HEK293 (cell line): ENCODE measurements at regions not wholly inside any gene's neighbourhood (a gene's known extent, or its start where the extent isn't known, plus 50 kb on each side); places are given as distances from the start of the nearest gene placed in this dataset.

Source experiments
- CTCF ChIA-PET: fragments of 350-600 bp; formaldehyde crosslinking; extraction: SDS; loops from one replicate; lab custom pipeline; 2021; ENCODE audit warnings: antibody characterized with exemption; lab: Yijun Ruan, JAX
- POLR2A ChIA-PET: fragments of 300-600 bp; formaldehyde crosslinking; extraction: SDS; loops from one replicate; lab custom pipeline; 2020; ENCODE audit warnings: antibody characterized with exemption, inconsistent platforms; lab: Yijun Ruan, JAX
- H3K27ac ChIP-seq: fragments of 200-500 bp; sonication (Bioruptor generic); 2 replicates; pipeline ENCODE4 v1.5.1; 2014; ENCODE audit warnings: low read depth, low read length, control low read depth, inconsistent platforms; ENCODE audit errors: extremely low read depth
- H3K36me3 ChIP-seq, 2 experiments: fragments of 200-500 bp in 1 of 2; sonication (Bioruptor generic) in 1 of 2; 1 replicate in 1 of 2; 2 replicates in 1 of 2; pipeline ENCODE4 v1.5.1; 2014 to 2017; ENCODE audit warnings: inconsistent platforms in 2 of 2, low read length in 2 of 2; ENCODE audit not compliant: control insufficient read depth in 2 of 2, insufficient read depth in 1 of 2
- H3K4me1 ChIP-seq: fragments of 200-500 bp; sonication (Bioruptor generic); 2 replicates; pipeline ENCODE4 v1.5.1; 2014; ENCODE audit warnings: mild to moderate bottlenecking, low read length, inconsistent platforms; ENCODE audit not compliant: control insufficient read depth, insufficient read depth
- H3K4me3 ChIP-seq: 2 replicates; pipeline ENCODE4 v1.5.1; 2011; ENCODE audit warnings: low read depth, mild to moderate bottlenecking, control low read depth, low read length, moderate library complexity
- H3K9me3 ChIP-seq: fragments of 200-500 bp; sonication (Bioruptor generic); 2 replicates; pipeline ENCODE4 v1.5.1; 2014; ENCODE audit warnings: low read depth, low read length, inconsistent platforms; ENCODE audit not compliant: control insufficient read depth, insufficient read depth
- FEZF1 ChIP-seq: fragments of 450-650 bp; formaldehyde crosslinking; IDR thresholded peaks from 2 replicates; pipeline ENCODE4 v1.5.1; 2016; ENCODE audit warnings: missing biosample characterization, missing genetic modification characterization
- HOXD13 ChIP-seq: sonication (generic); formaldehyde crosslinking; IDR thresholded peaks from 2 replicates; pipeline ENCODE4 v1.8.0; 2022; ENCODE audit warnings: missing genetic modification reagents, borderline replicate concordance
- KLF1 ChIP-seq: fragments of 450-650 bp; formaldehyde crosslinking; IDR thresholded peaks from 2 replicates; pipeline ENCODE4 v1.5.1; 2016; ENCODE audit warnings: missing biosample characterization, missing genetic modification characterization
- ZNF132 ChIP-seq: fragments of 450-650 bp; formaldehyde crosslinking; IDR thresholded peaks from 2 replicates; pipeline ENCODE4 v1.5.1; 2017; ENCODE audit warnings: missing biosample characterization, missing genetic modification characterization, borderline replicate concordance
- ZNF174 ChIP-seq: fragments of 450-650 bp; formaldehyde crosslinking; IDR thresholded peaks from 2 replicates; pipeline ENCODE4 v1.5.0; 2017; ENCODE audit warnings: missing biosample characterization, mild to moderate bottlenecking, missing genetic modification characterization
- ZNF19 ChIP-seq: fragments of 450-650 bp; formaldehyde crosslinking; IDR thresholded peaks from 2 replicates; pipeline ENCODE4; 2016; ENCODE audit warnings: missing biosample characterization, missing genetic modification characterization, low read depth
- ZNF2 ChIP-seq: fragments of 450-650 bp; formaldehyde crosslinking; IDR thresholded peaks from 2 replicates; pipeline ENCODE4 v1.5.1; 2016; ENCODE audit warnings: missing biosample characterization, missing genetic modification characterization
- ZNF214 ChIP-seq: fragments of 450-650 bp; formaldehyde crosslinking; IDR thresholded peaks from 2 replicates; pipeline ENCODE4 v1.5.1; 2017; ENCODE audit warnings: missing biosample characterization, mild to moderate bottlenecking, missing genetic modification characterization, borderline replicate concordance
- ZNF311 ChIP-seq: fragments of 450-650 bp; formaldehyde crosslinking; IDR thresholded peaks from 2 replicates; pipeline ENCODE4 v1.5.1; 2017; ENCODE audit warnings: missing biosample characterization, missing genetic modification characterization, borderline replicate concordance
- ZNF324 ChIP-seq: fragments of 450-650 bp; formaldehyde crosslinking; IDR thresholded peaks from 2 replicates; pipeline ENCODE4 v1.5.1; 2016; ENCODE audit warnings: missing biosample characterization, missing genetic modification characterization
- ZNF366 ChIP-seq: fragments of 450-650 bp; formaldehyde crosslinking; conservative IDR thresholded peaks from 2 replicates; pipeline ENCODE4 v1.5.1; 2016; ENCODE audit warnings: missing biosample characterization, missing genetic modification characterization
- ZNF404 ChIP-seq: fragments of 450-650 bp; formaldehyde crosslinking; IDR thresholded peaks from 2 replicates; pipeline ENCODE4 v1.5.1; 2017; ENCODE audit warnings: missing biosample characterization, missing genetic modification characterization
- ZNF514 ChIP-seq: fragments of 450-650 bp; formaldehyde crosslinking; IDR thresholded peaks from 2 replicates; pipeline ENCODE4 v1.5.1; 2016; ENCODE audit warnings: missing biosample characterization, missing genetic modification characterization
- ZNF530 ChIP-seq: fragments of 450-650 bp; formaldehyde crosslinking; IDR thresholded peaks from 2 replicates; pipeline ENCODE4 v1.5.1; 2016; ENCODE audit warnings: low read depth, missing biosample characterization, missing genetic modification characterization
- ZNF555 ChIP-seq: fragments of 450-650 bp; formaldehyde crosslinking; conservative IDR thresholded peaks from 2 replicates; pipeline ENCODE4 v1.5.1; 2017; ENCODE audit warnings: missing biosample characterization, mild to moderate bottlenecking, missing genetic modification characterization, inconsistent platforms
- ZNF561 ChIP-seq: fragments of 450-650 bp; IDR thresholded peaks from 2 replicates; pipeline ENCODE4 v1.5.1; 2018; ENCODE audit warnings: missing biosample characterization, missing genetic modification characterization, borderline replicate concordance
- ZNF596 ChIP-seq: fragments of 450-650 bp; IDR thresholded peaks from 2 replicates; pipeline ENCODE4 v1.5.0; 2018; ENCODE audit warnings: missing biosample characterization, mild to moderate bottlenecking, missing genetic modification characterization, moderate library complexity
- ZNF600 ChIP-seq: fragments of 450-650 bp; formaldehyde crosslinking; IDR thresholded peaks from 2 replicates; pipeline ENCODE4 v1.5.1; 2016; ENCODE audit warnings: missing biosample characterization, missing genetic modification characterization
- ZNF610 ChIP-seq: fragments of 450-650 bp; formaldehyde crosslinking; IDR thresholded peaks from 2 replicates; pipeline ENCODE4 v1.5.1; 2016; ENCODE audit warnings: missing biosample characterization, missing genetic modification characterization, borderline replicate concordance
- ZNF677 ChIP-seq: fragments of 450-650 bp; IDR thresholded peaks from 2 replicates; pipeline ENCODE4 v1.5.0; 2018; ENCODE audit warnings: missing biosample characterization, mild to moderate bottlenecking, missing genetic modification characterization, moderate library complexity
- ZNF768 ChIP-seq: fragments of 450-650 bp; formaldehyde crosslinking; IDR thresholded peaks from 2 replicates; pipeline ENCODE4 v1.5.1; 2018; ENCODE audit warnings: missing biosample characterization, mild to moderate bottlenecking, missing genetic modification characterization
- ZNF830 ChIP-seq: fragments of 450-650 bp; IDR thresholded peaks from 2 replicates; pipeline ENCODE4 v1.5.0; 2018; ENCODE audit warnings: missing biosample characterization, missing genetic modification characterization, low read depth, mild to moderate bottlenecking, moderate library complexity
- TF ChIP-seq, protein P1 (sequence below): fragments of 450-650 bp; formaldehyde crosslinking; IDR thresholded peaks from 2 replicates; pipeline ENCODE4 v1.5.0; 2017; ENCODE audit warnings: missing biosample characterization, missing genetic modification characterization, borderline replicate concordance
- TF ChIP-seq, protein P2 (sequence below): IDR thresholded peaks from 2 replicates; pipeline ENCODE4 v1.6.1; 2011; ENCODE audit warnings: mild to moderate bottlenecking, low read depth, low read length, borderline replicate concordance
- TF ChIP-seq, protein P3 (sequence below): fragments of 450-650 bp; formaldehyde crosslinking; conservative IDR thresholded peaks from 2 replicates; pipeline ENCODE4 v1.5.1; 2016; ENCODE audit warnings: low read depth, missing biosample characterization, missing genetic modification characterization

DNA sequence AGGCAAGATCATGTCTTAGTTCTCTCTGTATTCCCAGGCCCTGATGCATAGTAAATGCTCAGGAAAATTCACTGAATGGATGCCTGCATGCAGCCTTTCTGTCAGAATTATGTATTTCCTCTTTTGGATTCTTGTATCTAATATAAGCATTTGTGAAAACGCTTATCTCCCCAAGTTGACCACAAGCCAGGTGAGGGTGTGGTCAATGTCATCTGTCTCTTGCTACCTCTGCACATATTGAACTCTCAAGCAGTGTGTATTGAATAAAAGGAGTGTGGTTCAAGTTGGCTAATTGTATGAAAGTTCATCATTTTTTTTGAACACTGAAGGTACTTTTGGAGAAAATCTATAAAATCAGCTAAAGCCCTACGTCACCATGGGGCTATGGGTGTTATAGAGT, 84.3 kb downstream of the CNGA2 start:
- CTCF ChIA-PET, result no interaction called here
- Histone ChIP-seq H3K27ac (no peak overlapping the region), H3K4me3 (no peak overlapping the region), H3K4me1 (no peaks in the 10 kb centered on the region)
- POLR2A ChIA-PET, result no interaction called here
- no peak for TF ChIP-seq ZNF404 (tag by site-specific recombination)
- TF ChIP-seq, protein P1, sequence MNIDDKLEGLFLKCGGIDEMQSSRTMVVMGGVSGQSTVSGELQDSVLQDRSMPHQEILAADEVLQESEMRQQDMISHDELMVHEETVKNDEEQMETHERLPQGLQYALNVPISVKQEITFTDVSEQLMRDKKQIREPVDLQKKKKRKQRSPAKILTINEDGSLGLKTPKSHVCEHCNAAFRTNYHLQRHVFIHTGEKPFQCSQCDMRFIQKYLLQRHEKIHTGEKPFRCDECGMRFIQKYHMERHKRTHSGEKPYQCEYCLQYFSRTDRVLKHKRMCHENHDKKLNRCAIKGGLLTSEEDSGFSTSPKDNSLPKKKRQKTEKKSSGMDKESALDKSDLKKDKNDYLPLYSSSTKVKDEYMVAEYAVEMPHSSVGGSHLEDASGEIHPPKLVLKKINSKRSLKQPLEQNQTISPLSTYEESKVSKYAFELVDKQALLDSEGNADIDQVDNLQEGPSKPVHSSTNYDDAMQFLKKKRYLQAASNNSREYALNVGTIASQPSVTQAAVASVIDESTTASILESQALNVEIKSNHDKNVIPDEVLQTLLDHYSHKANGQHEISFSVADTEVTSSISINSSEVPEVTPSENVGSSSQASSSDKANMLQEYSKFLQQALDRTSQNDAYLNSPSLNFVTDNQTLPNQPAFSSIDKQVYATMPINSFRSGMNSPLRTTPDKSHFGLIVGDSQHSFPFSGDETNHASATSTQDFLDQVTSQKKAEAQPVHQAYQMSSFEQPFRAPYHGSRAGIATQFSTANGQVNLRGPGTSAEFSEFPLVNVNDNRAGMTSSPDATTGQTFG (tag by site-specific recombination), result no peak
- TF ChIP-seq, all 188 proteins: peak for 0
- Histone ChIP-seq H3K36me3 (no peaks in the 10 kb centered on the region), H3K9me3 (no peaks in the 10 kb centered on the region)

DNA sequence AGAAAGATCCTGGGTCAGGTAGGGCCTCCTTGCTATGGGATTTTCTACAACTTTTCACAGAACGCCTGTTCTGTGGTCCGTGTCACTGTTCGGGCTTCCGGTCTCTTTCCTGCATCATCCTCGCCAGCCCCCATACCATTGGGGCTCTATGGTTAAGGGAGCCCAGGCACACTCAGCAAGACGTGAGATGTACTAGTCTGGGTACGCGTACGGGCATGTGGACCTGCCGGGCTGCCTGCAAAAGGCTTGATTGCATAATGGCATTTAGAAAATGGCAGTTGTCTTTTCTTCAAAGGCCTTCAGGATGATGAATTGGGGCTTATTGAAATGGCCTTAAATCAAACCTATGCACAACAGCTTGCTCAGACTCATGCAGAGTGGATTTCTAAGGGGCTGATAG, 86.7 kb downstream of the CNGA2 start:
- no peak overlapping the region for H3K4me3 ChIP-seq
- H3K4me1 ChIP-seq, result no peaks in the 10 kb centered on the region
- H3K9me3 ChIP-seq, result no peaks in the 10 kb centered on the region
- no peak overlapping the region for H3K27ac ChIP-seq
- H3K36me3 ChIP-seq, result no peaks in the 10 kb centered on the region
- TF ChIP-seq ZNF555 (tag by site-specific recombination) (no peak), ZNF19 (tag by site-specific recombination) (no peak), ZNF366 (tag by site-specific recombination) (no peak), ZNF600 (no peak), ZNF677 (tag by site-specific recombination) (no peak), ZNF561 (tag by site-specific recombination) (no peak), ZNF514 (tag by site-specific recombination) (no peak), ZNF610 (tag by site-specific recombination) (no peak), ZNF174 (tag by site-specific recombination) (no peak), ZNF214 (tag by site-specific recombination) (no peak), HOXD13 (CRISPR knock-in tag) (no peak), ZNF596 (no peak)
- ChIA-PET CTCF (interaction anchor here (0.7 to 1.0 kb wide), 3 partner anchors 11 to 70 kb away, joined by 3 read pairs; no protein-coding TSS in a partner anchor), POLR2A (interaction anchor here (0.6 kb wide), 1 partner anchor 175 kb away, joined by 3 read pairs; no protein-coding TSS in a partner anchor)

DNA sequence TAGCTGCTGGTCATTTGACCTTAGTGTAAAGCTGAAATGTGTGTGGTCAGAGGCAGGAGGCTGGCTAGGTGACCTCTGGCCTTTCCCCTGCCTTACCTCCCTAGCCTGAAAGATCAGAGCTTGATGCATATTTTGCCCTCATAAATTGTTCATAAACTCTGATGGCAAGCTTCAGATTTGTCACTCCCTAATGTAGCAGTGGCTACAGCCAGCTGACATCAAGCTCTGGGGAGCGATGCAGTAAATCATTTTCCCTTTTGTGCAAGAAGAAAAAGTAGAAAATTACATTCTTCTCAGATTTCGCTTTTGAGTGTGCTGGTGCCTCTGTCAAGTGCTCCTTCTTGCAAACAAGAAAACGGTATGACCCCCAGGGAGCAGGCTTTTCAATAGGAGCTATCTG, 87.7 kb upstream of the MAGEA4 start:
- H3K36me3 ChIP-seq, result no peaks in the 10 kb centered on the region
- H3K4me3 ChIP-seq, result no peak overlapping the region
- ChIA-PET POLR2A (no interaction called here), CTCF (interaction anchor here (0.6 kb wide), 2 partner anchors 18 to 31 kb away, joined by 3 to 4 read pairs; no protein-coding TSS in a partner anchor)
- no peaks in the 10 kb centered on the region for H3K4me1 ChIP-seq
- H3K27ac ChIP-seq, result no peak overlapping the region
- no peaks in the 10 kb centered on the region for H3K9me3 ChIP-seq
- TF ChIP-seq, protein P2, sequence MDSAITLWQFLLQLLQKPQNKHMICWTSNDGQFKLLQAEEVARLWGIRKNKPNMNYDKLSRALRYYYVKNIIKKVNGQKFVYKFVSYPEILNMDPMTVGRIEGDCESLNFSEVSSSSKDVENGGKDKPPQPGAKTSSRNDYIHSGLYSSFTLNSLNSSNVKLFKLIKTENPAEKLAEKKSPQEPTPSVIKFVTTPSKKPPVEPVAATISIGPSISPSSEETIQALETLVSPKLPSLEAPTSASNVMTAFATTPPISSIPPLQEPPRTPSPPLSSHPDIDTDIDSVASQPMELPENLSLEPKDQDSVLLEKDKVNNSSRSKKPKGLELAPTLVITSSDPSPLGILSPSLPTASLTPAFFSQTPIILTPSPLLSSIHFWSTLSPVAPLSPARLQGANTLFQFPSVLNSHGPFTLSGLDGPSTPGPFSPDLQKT, result no peak
- TF ChIP-seq ZNF324 (tag by site-specific recombination), result no peak
- TF ChIP-seq ZNF132, result no peak
- TF ChIP-seq ZNF830 (tag by site-specific recombination), result no peak
- TF ChIP-seq ZNF2, result no peak
- no peak for TF ChIP-seq FEZF1 (tag by site-specific recombination)
- TF ChIP-seq ZNF311 (tag by site-specific recombination), result no peak
- TF ChIP-seq KLF1 (tag by site-specific recombination), result no peak
- no peak for TF ChIP-seq ZNF768 (tag by site-specific recombination)
- TF ChIP-seq ZNF530 (tag by site-specific recombination), result no peak
- TF ChIP-seq, protein P3, sequence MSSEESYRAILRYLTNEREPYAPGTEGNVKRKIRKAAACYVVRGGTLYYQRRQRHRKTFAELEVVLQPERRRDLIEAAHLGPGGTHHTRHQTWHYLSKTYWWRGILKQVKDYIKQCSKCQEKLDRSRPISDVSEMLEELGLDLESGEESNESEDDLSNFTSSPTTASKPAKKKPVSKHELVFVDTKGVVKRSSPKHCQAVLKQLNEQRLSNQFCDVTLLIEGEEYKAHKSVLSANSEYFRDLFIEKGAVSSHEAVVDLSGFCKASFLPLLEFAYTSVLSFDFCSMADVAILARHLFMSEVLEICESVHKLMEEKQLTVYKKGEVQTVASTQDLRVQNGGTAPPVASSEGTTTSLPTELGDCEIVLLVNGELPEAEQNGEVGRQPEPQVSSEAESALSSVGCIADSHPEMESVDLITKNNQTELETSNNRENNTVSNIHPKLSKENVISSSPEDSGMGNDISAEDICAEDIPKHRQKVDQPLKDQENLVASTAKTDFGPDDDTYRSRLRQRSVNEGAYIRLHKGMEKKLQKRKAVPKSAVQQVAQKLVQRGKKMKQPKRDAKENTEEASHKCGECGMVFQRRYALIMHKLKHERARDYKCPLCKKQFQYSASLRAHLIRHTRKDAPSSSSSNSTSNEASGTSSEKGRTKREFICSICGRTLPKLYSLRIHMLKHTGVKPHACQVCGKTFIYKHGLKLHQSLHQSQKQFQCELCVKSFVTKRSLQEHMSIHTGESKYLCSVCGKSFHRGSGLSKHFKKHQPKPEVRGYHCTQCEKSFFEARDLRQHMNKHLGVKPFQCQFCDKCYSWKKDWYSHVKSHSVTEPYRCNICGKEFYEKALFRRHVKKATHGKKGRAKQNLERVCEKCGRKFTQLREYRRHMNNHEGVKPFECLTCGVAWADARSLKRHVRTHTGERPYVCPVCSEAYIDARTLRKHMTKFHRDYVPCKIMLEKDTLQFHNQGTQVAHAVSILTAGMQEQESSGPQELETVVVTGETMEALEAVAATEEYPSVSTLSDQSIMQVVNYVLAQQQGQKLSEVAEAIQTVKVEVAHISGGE (tag by site-specific recombination), result no peak
